Eye (tissue), 1 donor: ENCODE measurements at regions not wholly inside any gene's neighbourhood (a gene's known extent, or its start where the extent isn't known, plus 50 kb on each side); places are given as distances from the start of the nearest gene placed in this dataset.
A peak's percentile ranks its signal among the peaks of the same experiment; 100 is the strongest.

Source experiments
- DNase-seq: peaks from one replicate; pipeline ENCODE4 v3.0.0-alpha.2; 2015

- no peak for DNase-seq
Observed at GRCh38 chr15:47179988-47180387, 537.3 kb upstream of the SEMA6D start.

- no peak for DNase-seq
Observed at GRCh38 chr15:47182818-47183217, 534.5 kb upstream of the SEMA6D start.

- DNase-seq: peak; percentile 87
Observed at GRCh38 chr15:47184003-47184907, 533.0 kb upstream of the SEMA6D start.

GRCh38 chr15:47184908-47185801 is 532.1 kb upstream of the SEMA6D start:
- peak; percentile 83 for DNase-seq

GRCh38 chr15:47186075-47186474 is 531.2 kb upstream of the SEMA6D start:
- peak; percentile 70 for DNase-seq

GRCh38 chr15:47188758-47189507 is 528.4 kb upstream of the SEMA6D start:
- no peak for DNase-seq

- peak; percentile 47 for DNase-seq
Observed at GRCh38 chr15:47194718-47195117, 522.6 kb upstream of the SEMA6D start.

- peak; percentile 93 for DNase-seq
Observed at GRCh38 chr15:47196048-47196447, 521.3 kb upstream of the SEMA6D start.

GRCh38 chr15:47203993-47204392 is 513.3 kb upstream of the SEMA6D start:
- no peak for DNase-seq

- DNase-seq: peak; percentile 34
Observed at GRCh38 chr15:47206358-47206978, 510.8 kb upstream of the SEMA6D start.

- DNase-seq: no peak
Observed at GRCh38 chr15:47209591-47209990, 507.7 kb upstream of the SEMA6D start.

GRCh38 chr15:47212222-47213010 is 504.9 kb upstream of the SEMA6D start:
- DNase-seq: no peak

- no peak for DNase-seq
Observed at GRCh38 chr15:47213883-47214282, 503.4 kb upstream of the SEMA6D start.

- DNase-seq: no peak
Observed at GRCh38 chr15:47218295-47218694, 499.0 kb upstream of the SEMA6D start.

GRCh38 chr15:47244361-47244760 is 472.9 kb upstream of the SEMA6D start:
- DNase-seq: no peak

GRCh38 chr15:47246317-47246716 is 471.0 kb upstream of the SEMA6D start:
- DNase-seq: no peak

- DNase-seq: no peak
Observed at GRCh38 chr15:47258521-47258920, 458.8 kb upstream of the SEMA6D start.

- no peak for DNase-seq
Observed at GRCh38 chr15:47265686-47266085, 451.6 kb upstream of the SEMA6D start.

GRCh38 chr15:47266566-47266965 is 450.7 kb upstream of the SEMA6D start:
- DNase-seq: no peak

- no peak for DNase-seq
Observed at GRCh38 chr15:47273864-47274263, 443.4 kb upstream of the SEMA6D start.

GRCh38 chr15:47283246-47283645 is 434.1 kb upstream of the SEMA6D start:
- DNase-seq: no peak

- peak; percentile 47 for DNase-seq
Observed at GRCh38 chr15:47288794-47289193, 428.5 kb upstream of the SEMA6D start.
